DMS 273 (cell line): ENCODE measurements at regions not wholly inside any gene's neighbourhood (a gene's known extent, or its start where the extent isn't known, plus 50 kb on each side); places are given as distances from the start of the nearest gene placed in this dataset.
"Not testable (repeated sequence)": the region's sequence is repeated elsewhere in the genome, so short reads cannot be mapped to it uniquely, and the experiment has no call there.

Experiments
- DNase-seq: peaks from one replicate; lab custom pipeline; 2025; ENCODE audit not compliant: unreplicated experiment; lab: John Stamatoyannopoulos, UW

- DNase-seq: not testable (repeated sequence)
Observed at GRCh38 chr7:66456431-66456830, 172.2 kb upstream of the KCTD7 start.

GRCh38 chr7:66458991-66459390 lies 169.7 kb upstream of the KCTD7 start:
- DNase-seq: not testable (repeated sequence)

GRCh38 chr7:66459783-66460413 lies 168.8 kb upstream of the KCTD7 start:
- DNase-seq: not testable (repeated sequence)

- no peak for DNase-seq
Observed at GRCh38 chr7:66460921-66461361, 167.7 kb upstream of the KCTD7 start.

GRCh38 chr7:66461397-66461796 lies 167.3 kb upstream of the KCTD7 start:
- not testable (repeated sequence) for DNase-seq

GRCh38 chr7:66462831-66463230 lies 165.8 kb upstream of the KCTD7 start:
- not testable (repeated sequence) for DNase-seq

GRCh38 chr7:66464059-66464458 lies 164.6 kb upstream of the KCTD7 start:
- DNase-seq: no peak

- no peak for DNase-seq
Observed at GRCh38 chr7:66466081-66466600, 162.5 kb upstream of the KCTD7 start.

GRCh38 chr7:66467887-66468286 lies 160.8 kb upstream of the KCTD7 start:
- DNase-seq: no peak

GRCh38 chr7:66473064-66473463 lies 155.6 kb upstream of the KCTD7 start:
- DNase-seq: not testable (repeated sequence)

- no peak for DNase-seq
Observed at GRCh38 chr7:66474441-66474840, 154.2 kb upstream of the KCTD7 start.

- DNase-seq: not testable (repeated sequence)
Observed at GRCh38 chr7:66476056-66476455, 152.6 kb upstream of the KCTD7 start.

GRCh38 chr7:66477822-66478397 lies 150.8 kb upstream of the KCTD7 start:
- DNase-seq: not testable (repeated sequence)

GRCh38 chr7:66481229-66481628 lies 147.5 kb upstream of the KCTD7 start:
- not testable (repeated sequence) for DNase-seq

GRCh38 chr7:66489065-66489464 lies 139.6 kb upstream of the KCTD7 start:
- DNase-seq: not testable (repeated sequence)

- not testable (repeated sequence) for DNase-seq
Observed at GRCh38 chr7:66489741-66490140, 138.9 kb upstream of the KCTD7 start.

- not testable (repeated sequence) for DNase-seq
Observed at GRCh38 chr7:66490979-66491378, 137.7 kb upstream of the KCTD7 start.

GRCh38 chr7:66492405-66492804 lies 136.3 kb upstream of the KCTD7 start:
- not testable (repeated sequence) for DNase-seq

- peak; percentile 100 for DNase-seq
Observed at GRCh38 chr7:66493235-66494205, 135.2 kb upstream of the KCTD7 start.

GRCh38 chr7:66497346-66497745 lies 131.3 kb upstream of the KCTD7 start:
- DNase-seq: no peak

GRCh38 chr7:66500087-66500486 lies 128.6 kb upstream of the KCTD7 start:
- peak; percentile 63 for DNase-seq
